WI38 (cell line): ENCODE measurements at regions not wholly inside any gene's neighbourhood (a gene's known extent, or its start where the extent isn't known, plus 50 kb on each side); places are given as distances from the start of the nearest gene placed in this dataset.
"Not testable (repeated sequence)": the region's sequence is repeated elsewhere in the genome, so short reads cannot be mapped to it uniquely, and the experiment has no call there.

Source experiments
- H3K4me3 ChIP-seq: 2 replicates; pipeline ENCODE4 v1.5.1; 2011; ENCODE audit warnings: low read depth, mild to moderate bottlenecking, control low read depth, low read length
- CTCF ChIP-seq: IDR thresholded peaks from 2 replicates; pipeline ENCODE4 v1.5.1; 2012; ENCODE audit warnings: low read depth, mild to moderate bottlenecking, control low read depth, low read length

GRCh38 chr4:81586706-81587105, 115.0 kb upstream of the RASGEF1B start:
- TF ChIP-seq CTCF, result no peak
- no peak overlapping the region for H3K4me3 ChIP-seq

GRCh38 chr4:81580994-81581374, 109.3 kb upstream of the RASGEF1B start:
- not testable (repeated sequence) for H3K4me3 ChIP-seq

GRCh38 chr4:81580346-81580993, 108.8 kb upstream of the RASGEF1B start:
- no peak overlapping the region for H3K4me3 ChIP-seq
- no peak for TF ChIP-seq CTCF

GRCh38 chr4:81577392-81577791, 105.7 kb upstream of the RASGEF1B start:
- no peak for TF ChIP-seq CTCF
- no peak overlapping the region for H3K4me3 ChIP-seq

- no peak for TF ChIP-seq CTCF
- H3K4me3 ChIP-seq, result no peak overlapping the region
Measured at GRCh38 chr4:81574991-81575390, 103.3 kb upstream of the RASGEF1B start.

GRCh38 chr4:81573840-81574239, 102.1 kb upstream of the RASGEF1B start:
- no peak overlapping the region for H3K4me3 ChIP-seq
- no peak for TF ChIP-seq CTCF

GRCh38 chr4:81572402-81572801, 100.7 kb upstream of the RASGEF1B start:
- no peak for TF ChIP-seq CTCF
- no peak overlapping the region for H3K4me3 ChIP-seq

- no peak for TF ChIP-seq CTCF
- no peak overlapping the region for H3K4me3 ChIP-seq
Measured at GRCh38 chr4:81571105-81571504, 99.4 kb upstream of the RASGEF1B start.
